Hematopoietic multipotent progenitor cell treated with erythropoietin and hydrocortisone succinate and interleukin-3 and kit ligand, for 8 days (in vitro differentiated cells): ENCODE measurements at regions not wholly inside any gene's neighbourhood (a gene's known extent, or its start where the extent isn't known, plus 50 kb on each side); places are given as distances from the start of the nearest gene placed in this dataset.

Experiments used
- DNase-seq: peaks from one replicate; pipeline ENCODE4 v3.0.0-alpha.2; 2015

DNA sequence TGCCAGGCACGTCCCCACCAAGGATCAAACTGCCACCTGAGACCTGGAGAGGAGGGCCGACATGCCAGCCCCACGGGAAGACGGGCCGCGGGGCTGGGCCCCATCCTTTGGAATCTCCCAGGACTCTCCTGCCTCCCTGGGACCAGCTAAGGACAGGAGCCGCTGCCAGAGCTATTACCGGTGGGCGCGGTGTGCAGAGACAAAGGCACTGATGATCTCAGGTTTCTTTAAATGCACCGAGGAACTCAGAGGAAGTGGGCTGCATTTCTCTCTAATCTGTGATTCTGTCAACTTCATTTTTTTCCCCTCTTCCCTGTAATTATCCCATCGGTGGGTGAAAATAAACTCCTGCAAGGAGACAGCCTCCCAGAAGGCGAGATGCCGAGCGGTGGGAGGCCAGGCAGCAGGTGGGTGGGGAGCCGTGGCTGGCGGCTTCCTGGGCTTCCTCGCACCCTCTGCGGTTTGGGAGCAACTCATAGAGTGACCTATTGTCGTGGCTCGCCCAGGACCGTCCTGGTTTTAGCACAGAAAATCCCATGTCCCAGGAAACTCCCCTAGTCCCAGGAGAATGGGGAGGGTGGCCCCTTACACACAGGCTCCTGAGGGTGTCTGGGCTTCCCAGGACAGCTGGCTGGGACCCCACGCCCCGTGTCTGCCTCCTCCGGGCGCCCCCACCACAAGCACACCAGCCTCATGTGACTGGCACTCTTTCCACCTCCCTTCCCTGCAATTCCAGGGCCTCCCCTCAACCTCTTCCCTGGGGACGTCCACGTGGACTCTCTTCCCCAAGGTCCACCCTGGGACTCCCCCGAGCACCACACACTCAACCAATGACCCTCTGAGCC lies 62.3 kb upstream of the ADRA2C start:
- DNase-seq, result no peak

DNA sequence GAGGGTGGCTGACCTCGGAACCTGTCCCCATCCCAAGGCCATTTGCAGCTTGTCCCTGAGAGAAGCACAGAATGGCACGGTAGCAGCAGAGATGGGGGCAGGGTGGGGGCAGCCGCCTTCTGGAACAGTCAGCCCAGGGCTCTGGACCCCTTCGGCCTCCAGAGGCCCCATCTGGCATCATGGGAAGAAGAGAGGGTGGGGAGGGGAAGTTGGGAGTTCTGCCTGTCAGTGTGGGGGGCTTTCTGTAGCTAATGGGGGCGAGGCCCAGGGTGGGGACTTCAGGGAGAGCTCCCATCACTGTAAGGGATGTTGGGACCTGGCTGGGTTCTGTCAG lies 62.9 kb upstream of the ADRA2C start:
- DNase-seq, result no peak

- no peak for DNase-seq
Observed at GRCh38 chr4:3702561-3703221, 63.5 kb upstream of the ADRA2C start.

- no peak for DNase-seq
Observed at GRCh38 chr4:3701736-3702560, 64.2 kb upstream of the ADRA2C start.

DNA sequence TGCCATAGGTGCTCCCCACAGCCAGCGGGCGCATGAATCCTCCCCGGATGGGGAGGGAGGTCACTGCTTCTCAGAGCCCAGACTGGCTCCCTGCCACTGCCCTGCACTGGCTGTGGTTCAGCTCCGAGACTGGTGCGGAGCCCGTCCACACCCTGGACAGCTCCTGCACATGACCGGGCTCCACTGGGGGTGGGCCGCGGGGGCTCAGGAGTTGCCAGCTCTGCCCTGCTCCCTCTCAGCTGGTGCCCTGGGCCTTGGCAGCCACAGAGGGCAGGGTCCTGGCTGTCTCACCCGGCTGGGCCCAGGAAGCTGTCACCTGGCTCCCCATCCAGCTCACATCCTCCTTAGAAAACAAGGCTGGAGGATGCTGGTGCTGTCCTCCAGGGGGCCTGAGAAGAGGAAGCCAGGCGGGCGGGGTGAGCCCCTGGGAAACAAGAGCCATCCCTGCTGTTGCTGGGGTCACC lies 64.9 kb upstream of the ADRA2C start:
- DNase-seq, result no peak

GRCh38 chr4:3700736-3701135 lies 65.4 kb upstream of the ADRA2C start:
- no peak for DNase-seq

DNA sequence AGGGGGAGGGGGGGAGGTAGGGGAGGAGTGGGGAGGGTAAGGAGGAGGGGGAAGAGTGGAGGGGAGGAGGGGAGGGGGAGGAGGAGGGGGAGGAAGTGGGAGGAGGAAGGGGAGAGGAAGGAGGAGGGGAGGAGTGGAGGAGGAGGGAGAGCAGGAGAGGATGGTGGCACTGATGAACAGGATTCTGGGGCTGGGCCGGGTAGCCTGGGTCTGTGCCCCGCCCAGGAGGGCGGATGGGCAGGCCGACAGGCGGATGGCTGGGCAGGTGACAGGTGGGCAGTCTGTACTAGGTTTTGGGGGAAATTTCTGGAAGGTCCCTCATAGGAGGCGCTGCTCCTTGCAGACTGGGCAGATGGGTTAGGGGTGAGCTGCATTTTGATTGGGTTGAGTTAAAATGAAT lies 66.0 kb upstream of the ADRA2C start:
- no peak for DNase-seq

GRCh38 chr4:3699678-3700077 lies 66.5 kb upstream of the ADRA2C start:
- no peak for DNase-seq

GRCh38 chr4:3699261-3699660 lies 66.9 kb upstream of the ADRA2C start:
- no peak for DNase-seq

DNA sequence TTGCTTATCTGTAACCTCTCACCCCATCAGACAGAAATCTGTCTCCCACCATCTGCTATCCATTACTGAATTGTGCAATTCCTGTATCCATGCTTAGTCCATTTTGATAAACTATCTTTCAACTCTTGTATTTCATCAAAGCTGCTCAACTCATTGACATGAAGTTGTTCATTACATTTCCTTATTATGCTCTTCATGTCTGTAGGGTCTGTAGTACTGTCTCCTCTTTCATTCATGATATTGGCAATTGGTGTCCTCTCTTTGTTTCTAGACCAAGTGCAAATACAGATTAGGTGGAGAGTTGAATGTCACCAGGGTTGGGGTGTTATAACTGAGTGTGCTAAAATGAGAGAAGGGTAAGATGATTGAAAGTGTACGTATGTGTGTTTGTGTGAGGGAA lies 69.2 kb upstream of the ADRA2C start:
- no peak for DNase-seq

DNA sequence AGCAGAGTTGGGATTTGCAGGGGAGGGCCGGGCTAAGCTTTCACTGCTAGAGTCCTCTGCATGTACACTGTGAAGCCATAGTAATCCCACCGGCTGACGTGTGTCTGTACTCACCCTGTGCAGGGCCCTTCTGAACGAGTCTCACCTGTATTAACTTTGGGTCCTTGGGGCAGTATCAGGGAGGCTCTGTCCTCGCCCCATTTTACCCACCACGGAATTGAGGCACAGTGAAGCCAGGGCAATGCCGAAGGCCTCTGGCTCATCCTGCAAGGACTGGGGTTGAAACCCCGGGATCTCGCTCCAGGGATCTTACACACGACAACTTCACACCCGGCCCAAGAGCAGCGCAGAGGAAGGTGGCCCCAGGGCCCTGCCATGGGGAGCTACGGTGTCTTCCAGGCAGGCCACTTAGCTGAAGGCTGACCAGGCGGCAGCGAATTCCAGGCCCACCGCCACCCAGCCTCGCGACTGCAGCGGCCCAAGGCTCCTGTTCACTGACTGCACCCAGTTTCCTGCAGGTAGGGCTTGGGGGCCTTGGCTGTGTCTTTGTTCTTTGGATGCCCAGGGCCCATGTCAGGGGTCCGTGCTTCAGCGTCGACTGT lies 75.5 kb upstream of the ADRA2C start:
- DNase-seq, result no peak

DNA sequence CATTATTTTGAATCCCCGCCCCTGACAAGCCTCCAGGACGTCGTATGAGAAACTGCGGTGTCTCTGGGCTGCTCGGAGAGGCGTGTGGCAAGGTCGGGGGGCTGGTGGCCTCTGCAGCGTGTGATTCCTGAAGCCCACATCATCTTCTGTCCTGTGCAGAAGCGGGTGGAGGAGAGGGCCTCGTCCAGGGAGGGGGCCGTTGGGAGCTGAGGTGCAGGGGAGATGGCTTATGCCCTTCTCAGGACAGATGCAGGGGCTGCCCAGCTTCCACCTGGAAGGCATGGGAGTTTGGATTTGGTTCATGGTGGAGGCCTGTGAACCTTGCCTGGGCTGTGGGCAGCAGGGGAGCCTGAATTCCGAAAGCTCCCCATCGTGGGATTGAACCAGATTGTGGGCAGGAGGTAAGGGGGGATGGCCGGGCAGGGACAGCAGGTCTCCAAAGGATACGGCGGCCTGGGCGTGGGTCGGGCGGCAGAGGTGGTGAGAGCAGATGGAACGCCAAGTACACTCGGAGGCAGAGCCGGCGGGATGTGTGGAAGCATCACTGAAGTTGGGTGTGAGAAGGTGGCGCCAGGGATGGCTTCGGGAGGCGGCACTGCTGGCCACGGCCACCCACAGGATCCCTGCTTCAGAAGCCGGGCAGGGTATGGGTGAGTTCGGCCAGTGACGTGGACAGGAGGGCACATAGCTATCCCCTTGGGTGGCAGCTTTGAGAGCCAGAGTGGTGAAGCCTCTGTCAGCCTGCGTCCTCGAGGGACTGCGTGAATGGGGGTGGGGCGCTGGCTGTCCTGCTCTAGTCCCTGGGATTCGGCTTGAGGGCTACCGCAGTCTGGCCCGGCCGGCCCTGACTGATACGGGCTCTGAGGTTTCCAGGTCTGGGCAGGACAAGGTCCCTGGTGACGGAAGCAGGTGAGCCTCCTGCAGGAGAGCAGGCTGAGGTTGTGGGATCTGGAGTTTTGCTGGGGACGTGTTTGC lies 76.3 kb upstream of the ADRA2C start:
- DNase-seq, result no peak

- no peak for DNase-seq
Observed at GRCh38 chr4:3689006-3689405, 77.2 kb upstream of the ADRA2C start.

GRCh38 chr4:3688018-3688998 lies 77.9 kb upstream of the ADRA2C start:
- DNase-seq, result no peak

GRCh38 chr4:3687538-3687937 lies 78.6 kb upstream of the ADRA2C start:
- DNase-seq, result no peak

DNA sequence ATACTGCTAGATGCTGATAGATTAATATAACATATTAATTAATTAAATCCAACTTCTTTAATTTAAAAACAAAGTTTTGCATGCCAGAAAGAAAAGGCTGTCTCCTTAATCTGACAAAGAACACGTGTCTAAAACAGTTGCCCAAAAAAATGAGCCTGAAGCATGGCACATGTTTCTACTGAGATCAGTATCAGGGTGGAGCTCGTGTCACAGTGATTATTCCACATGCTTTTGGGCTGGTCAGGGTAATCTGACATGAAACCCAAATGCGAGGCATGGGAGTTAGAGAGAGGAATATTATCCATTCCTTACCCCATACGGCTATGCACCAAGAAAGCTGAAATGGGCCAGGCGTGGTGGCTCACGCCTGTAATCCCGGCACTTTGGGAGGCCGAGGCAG lies 79.4 kb upstream of the ADRA2C start:
- no peak for DNase-seq

DNA sequence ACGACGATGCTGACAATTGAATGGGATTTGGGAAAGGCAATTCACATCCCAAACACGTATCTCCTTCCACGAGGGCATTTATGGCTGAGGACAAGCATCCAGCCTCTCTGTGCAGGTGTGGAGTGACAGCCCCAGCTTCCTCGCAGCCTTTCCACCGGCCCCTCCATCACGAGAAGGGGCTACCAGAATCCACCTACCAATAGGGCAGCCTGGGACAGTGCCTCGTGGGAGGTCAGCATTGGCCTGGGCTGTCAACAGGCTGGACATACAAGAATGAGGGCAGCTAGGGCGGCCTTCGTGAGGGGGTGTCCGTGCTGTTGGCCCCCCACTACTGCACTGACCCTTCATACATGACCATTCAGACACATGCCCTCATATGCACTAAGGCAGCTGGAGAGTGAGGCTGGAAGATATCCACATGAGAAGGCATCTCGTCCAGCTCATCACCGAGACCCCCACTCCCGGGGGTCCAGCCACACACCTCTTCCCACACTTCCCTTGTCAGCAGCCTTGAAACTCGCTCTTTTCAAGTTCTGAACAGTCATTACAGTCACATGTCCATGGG lies 81.0 kb upstream of the ADRA2C start:
- no peak for DNase-seq

GRCh38 chr4:3684546-3684945 lies 81.6 kb upstream of the ADRA2C start:
- DNase-seq, result no peak

GRCh38 chr4:3683744-3684421 lies 82.3 kb upstream of the ADRA2C start:
- DNase-seq, result no peak
